Cardiac muscle cell (in vitro differentiated cells and primary cell): ENCODE measurements at regions not wholly inside any gene's neighbourhood (a gene's known extent, or its start where the extent isn't known, plus 50 kb on each side); places are given as distances from the start of the nearest gene placed in this dataset.

Experiments
- DNase-seq, 2 donors: peaks; one replicate each; pipeline versions ENCODE4 v3.0.0 to v3.0.0-alpha.2; 2010 to 2017; ENCODE audit warnings: low read depth in 1 of 2, low spot score in 1 of 2
- H3K27ac ChIP-seq: fragments of 200-600 bp; sonication (generic); 2 replicates; pipeline ENCODE4 v1.5.1; 2016
- H3K27me3 ChIP-seq: fragments of 200-600 bp; sonication (generic); 2 replicates; pipeline ENCODE4 v1.6.0; 2016; ENCODE audit warnings: control low read depth
- H3K36me3 ChIP-seq: fragments of 200-600 bp; sonication (generic); 2 replicates; pipeline ENCODE4 v1.5.1; 2016; ENCODE audit warnings: control low read depth
- H3K4me1 ChIP-seq: fragments of 200-600 bp; sonication (generic); 2 replicates; pipeline ENCODE4 v1.8.1; 2017; ENCODE audit warnings: low read depth, mild to moderate bottlenecking, mixed run types
- H3K4me3 ChIP-seq: fragments of 200-600 bp; sonication (generic); 2 replicates; pipeline ENCODE4 v1.5.1; 2016; ENCODE audit warnings: mild to moderate bottlenecking
- H3K9me3 ChIP-seq: fragments of 200-600 bp; sonication (generic); 2 replicates; pipeline ENCODE4 v1.5.1; 2017; ENCODE audit warnings: low read depth, mild to moderate bottlenecking, control low read depth
- CTCF ChIP-seq: IDR thresholded peaks from 2 replicates; pipeline ENCODE4 v1.5.1; 2012; ENCODE audit warnings: low read depth, mild to moderate bottlenecking, low read length

GRCh38 chr11:71307811-71308645 is 55.7 kb upstream of the SHANK2 start:
- DNase-seq = no peak

GRCh38 chr11:71305451-71306125 is 53.2 kb upstream of the SHANK2 start:
- H3K36me3 ChIP-seq = no peaks in the 10 kb centered on the region
- no peaks in the 10 kb centered on the region for H3K9me3 ChIP-seq
- H3K27me3 ChIP-seq = no peaks in the 10 kb centered on the region
- no peak for TF ChIP-seq CTCF
- no peak overlapping the region for H3K27ac ChIP-seq
- DNase-seq = no peak
- no peak overlapping the region for H3K4me3 ChIP-seq
- H3K4me1 ChIP-seq = no peaks in the 10 kb centered on the region

More at GRCh38 chr11:71307811-71308645, 55.7 kb upstream of the SHANK2 start:
- Histone ChIP-seq H3K9me3 (no peaks in the 10 kb centered on the region), H3K4me3 (no peak overlapping the region), H3K4me1 (no peaks in the 10 kb centered on the region), H3K27me3 (no peaks in the 10 kb centered on the region), H3K36me3 (no peaks in the 10 kb centered on the region), H3K27ac (no peak overlapping the region)
- TF ChIP-seq CTCF = no peak

GRCh38 chr11:71305041-71305440 is 52.7 kb upstream of the SHANK2 start:
- DNase-seq = no peak
- Histone ChIP-seq H3K9me3 (no peaks in the 10 kb centered on the region), H3K36me3 (no peaks in the 10 kb centered on the region), H3K4me1 (no peaks in the 10 kb centered on the region), H3K27ac (no peak overlapping the region), H3K27me3 (no peaks in the 10 kb centered on the region), H3K4me3 (no peak overlapping the region)
- TF ChIP-seq CTCF = no peak

GRCh38 chr11:71304491-71304890 is 52.1 kb upstream of the SHANK2 start:
- no peak for TF ChIP-seq CTCF
- Histone ChIP-seq H3K36me3 (no peaks in the 10 kb centered on the region), H3K4me3 (no peak overlapping the region), H3K27ac (no peak overlapping the region), H3K27me3 (no peaks in the 10 kb centered on the region), H3K4me1 (no peaks in the 10 kb centered on the region), H3K9me3 (no peaks in the 10 kb centered on the region)
- DNase-seq = no peak

- Histone ChIP-seq H3K36me3 (no peaks in the 10 kb centered on the region), H3K27me3 (no peaks in the 10 kb centered on the region), H3K4me3 (no peak overlapping the region), H3K27ac (no peak overlapping the region), H3K9me3 (no peaks in the 10 kb centered on the region), H3K4me1 (no peaks in the 10 kb centered on the region)
- DNase-seq = no peak
- no peak for TF ChIP-seq CTCF
Observed at GRCh38 chr11:71304045-71304444, 51.7 kb upstream of the SHANK2 start.
